ENCODE measurements at regions not wholly inside any gene's neighbourhood (a gene's known extent, or its start where the extent isn't known, plus 50 kb on each side); places are given as distances from the start of the nearest gene placed in this dataset.
"Not testable (repeated sequence)": the region's sequence is repeated elsewhere in the genome, so short reads cannot be mapped to it uniquely, and the experiment has no call there.

DNA sequence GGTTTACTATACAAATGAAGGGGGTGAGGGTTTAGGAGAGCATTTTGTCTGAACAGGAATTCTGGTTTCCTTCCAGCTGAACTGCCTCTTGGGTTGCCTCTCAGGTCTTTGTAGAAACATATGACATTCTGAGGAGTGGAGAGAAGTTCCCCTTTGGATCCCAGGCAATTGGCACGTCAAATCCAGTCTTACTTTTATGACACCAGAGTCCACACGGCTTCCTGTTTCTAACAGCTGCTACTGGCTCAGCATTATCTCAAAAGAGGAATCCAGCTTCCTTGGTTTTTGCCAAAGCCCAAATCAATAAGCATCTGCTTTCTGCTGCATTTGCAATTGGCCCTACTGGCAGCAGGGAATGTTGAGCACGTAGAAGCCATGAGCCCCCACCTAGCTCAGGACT is 97.6 kb upstream of the FAM20A start:
- no peak for DNase-seq

DNA sequence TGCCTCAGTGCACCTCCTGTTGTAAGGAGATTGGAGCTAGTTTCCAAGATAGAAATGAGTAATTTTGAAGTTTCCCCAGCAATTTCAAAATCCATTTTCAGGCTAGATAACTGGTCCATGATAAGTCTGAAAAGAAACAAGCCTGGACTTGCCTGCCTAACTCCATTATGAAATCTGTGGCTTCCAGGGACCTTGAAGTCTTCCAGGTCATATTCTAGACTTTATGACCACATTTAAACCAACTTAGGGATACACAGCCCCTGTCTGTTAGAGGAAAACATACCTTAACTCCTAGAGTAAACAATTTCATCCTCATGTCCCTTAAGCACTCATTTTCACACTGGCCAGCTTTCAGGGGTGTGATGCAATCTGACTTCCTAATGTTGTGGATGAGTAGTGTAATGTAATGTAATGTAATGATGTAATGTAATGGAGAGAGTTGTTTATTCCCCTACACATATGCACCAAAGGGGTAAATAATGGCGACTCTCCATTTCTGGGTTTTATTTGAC is 96.7 kb upstream of the FAM20A start:
- DNase-seq, result no peak

- no peak for DNase-seq
These were observed 94.5 kb upstream of the FAM20A start for GRCh38 chr17:68695659-68696058.

- DNase-seq, result no peak
These were observed 93.8 kb upstream of the FAM20A start for GRCh38 chr17:68694791-68695485.

DNA sequence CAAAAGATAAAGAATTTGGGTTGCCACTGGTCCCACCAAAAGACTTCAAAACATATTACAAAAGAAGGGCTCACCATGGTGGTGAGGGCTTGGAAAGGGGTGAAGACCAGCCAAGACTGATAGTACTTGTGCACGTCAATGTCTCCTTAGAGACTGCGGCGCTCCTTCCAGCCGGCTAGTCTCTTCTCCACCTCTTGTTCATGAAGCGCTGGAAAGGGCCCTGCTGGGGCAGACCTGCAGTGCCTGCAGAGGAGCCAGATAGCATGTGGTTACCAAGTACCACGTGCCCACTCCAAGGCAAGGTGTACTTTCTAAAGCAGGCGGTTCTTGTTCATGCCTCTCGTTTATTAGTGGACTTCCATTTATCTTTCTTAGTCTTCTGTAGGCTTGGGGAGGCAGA is 92.7 kb upstream of the FAM20A start:
- DNase-seq, result no peak

- no peak for DNase-seq
These were observed 92.3 kb upstream of the FAM20A start for GRCh38 chr17:68693466-68693865.

- no peak for DNase-seq
These were observed 85.2 kb upstream of the FAM20A start for GRCh38 chr17:68686108-68686988.

GRCh38 chr17:68684949-68685357 is 83.8 kb upstream of the FAM20A start:
- no peak for DNase-seq

DNA sequence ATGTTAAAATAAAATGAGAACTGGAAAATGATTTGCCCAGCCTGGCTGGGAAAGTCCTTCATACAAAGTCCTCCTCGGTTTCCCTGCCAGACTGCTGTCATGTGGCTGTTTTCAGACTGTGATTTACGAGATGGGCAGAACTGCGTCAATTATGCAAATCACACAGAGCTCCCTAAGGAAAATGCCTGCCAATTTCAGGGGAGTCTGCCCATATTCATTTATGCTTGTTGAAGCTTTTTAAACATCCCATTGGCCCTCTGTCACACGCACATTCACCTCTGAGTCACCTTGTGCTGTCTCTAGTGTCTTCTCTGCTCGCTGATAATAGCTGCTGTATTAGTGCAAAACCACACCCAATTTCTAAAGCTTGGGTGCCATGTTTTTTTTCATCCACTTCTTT is 81.7 kb upstream of the FAM20A start:
- DNase-seq, result no peak

DNA sequence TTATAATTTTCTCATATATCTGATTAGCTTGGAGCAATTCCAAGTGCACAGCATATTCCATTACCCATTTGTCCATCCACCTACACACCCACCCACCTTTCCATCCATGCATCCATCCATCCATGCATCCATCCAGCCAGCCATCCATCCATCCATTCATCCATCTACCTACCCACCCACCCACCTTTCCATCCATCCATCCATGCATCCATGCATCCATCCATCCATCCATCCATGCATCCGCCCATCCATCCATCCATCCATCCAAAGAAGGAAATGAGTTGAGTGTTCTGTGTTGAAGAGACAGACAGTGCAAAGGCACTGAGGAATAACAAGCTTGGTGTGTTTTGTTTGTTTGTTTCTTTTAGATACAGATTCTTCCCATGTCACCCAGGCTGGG is 78.7 kb upstream of the FAM20A start:
- DNase-seq, result no peak

DNA sequence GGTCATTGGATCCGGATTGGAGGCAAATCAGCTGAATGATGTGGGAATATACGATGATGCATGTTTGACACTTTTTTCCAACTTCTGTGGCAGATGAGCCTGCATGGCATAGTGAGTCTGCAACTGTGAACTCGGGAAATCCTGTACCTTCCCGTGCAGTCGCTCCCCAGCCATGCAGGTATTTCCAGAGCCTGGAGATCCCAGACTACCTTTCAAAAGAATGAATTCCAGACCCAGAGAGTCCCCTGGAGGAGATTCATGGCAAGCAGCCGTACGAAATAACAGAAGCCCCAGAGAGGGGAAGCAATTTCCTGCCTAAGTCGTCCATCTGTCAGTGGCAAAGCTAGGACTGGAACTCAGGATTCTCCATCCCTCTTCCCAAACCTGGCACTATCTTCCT is 75.7 kb upstream of the FAM20A start:
- DNase-seq, result no peak

DNA sequence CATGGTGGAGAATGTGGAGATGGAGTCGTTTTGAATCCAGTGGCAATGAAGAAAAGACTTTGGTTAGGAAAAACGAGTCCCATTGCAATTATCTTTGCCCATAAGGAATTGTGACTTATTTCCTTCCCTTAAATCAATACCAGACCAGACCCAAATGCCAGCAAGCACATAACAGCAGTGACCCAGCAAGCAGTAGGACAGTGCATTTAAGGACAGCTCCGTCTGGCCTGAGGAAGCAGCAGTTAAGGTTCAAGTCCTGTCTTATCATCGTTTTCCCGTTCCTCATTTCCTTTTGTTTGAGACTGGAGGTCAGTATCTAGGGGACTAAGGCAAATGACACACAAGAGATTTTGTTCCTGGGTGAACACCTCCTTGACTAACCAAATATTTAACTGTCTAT is 74.6 kb upstream of the FAM20A start:
- no peak for DNase-seq

DNA sequence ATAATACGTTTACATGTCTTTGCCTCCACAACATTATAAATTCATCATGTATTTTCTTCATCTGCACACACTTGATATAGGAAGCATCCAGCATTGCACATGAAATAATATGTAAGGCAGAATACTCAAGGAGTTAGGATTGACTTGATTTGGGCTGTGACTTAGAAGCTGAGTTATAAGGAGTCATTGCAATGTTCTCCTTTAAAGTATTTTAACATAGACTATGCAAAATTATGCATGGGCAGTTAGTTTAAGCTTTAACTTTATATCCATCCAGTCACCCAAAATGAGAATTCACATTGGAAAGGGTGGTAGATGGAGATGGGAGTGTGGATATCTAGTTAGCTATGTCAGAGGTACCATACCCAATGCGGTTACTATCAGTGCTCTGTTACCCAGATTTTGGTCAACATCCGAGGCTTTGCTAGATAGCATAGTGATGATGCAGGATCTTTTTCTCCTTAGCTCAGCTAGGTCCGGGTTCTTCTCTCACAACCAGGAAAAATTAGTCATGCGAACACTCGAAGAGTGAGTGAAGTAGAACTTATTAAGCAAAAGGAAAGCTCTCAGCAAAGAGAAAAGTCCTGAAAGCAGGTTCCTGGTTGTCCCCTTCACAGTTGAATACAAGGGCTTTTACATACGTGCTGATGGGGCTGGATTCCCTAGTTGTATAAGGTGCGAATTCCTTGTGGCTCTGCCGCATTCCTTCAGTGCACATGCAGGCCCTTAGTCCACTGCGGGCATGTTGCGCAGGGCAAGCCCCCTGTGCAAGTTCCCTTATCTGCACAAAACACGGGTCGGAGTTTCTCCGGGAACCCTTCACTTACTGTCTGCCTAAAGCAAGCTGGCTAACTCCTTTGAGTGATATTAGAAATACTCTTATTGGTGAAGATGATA is 73.1 kb upstream of the FAM20A start:
- no peak for DNase-seq

GRCh38 chr17:68670967-68671693 is 70.0 kb upstream of the FAM20A start:
- DNase-seq, result no peak

DNA sequence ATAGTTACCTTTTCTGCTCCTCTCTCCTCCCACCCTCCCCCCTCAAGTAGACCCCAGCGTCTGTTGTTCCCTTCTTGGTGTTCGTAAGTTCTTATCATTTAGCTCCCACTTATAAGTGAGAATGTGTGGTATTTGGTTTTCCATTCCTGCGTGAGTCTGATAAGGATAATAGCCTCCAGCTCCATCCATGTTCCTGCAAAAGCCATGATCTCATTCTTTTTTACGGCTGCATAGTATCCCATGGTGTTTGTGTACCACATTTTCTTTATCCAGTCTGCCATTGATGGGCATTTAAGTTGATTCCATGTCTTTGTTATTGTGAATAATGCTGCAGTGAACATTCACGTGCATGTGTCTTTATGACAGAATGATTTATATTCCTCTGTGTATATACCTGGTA is 65.3 kb upstream of the FAM20A start:
- DNase-seq, result not testable (repeated sequence)

GRCh38 chr17:68665373-68665772 is 64.2 kb upstream of the FAM20A start:
- DNase-seq, result no peak

DNA sequence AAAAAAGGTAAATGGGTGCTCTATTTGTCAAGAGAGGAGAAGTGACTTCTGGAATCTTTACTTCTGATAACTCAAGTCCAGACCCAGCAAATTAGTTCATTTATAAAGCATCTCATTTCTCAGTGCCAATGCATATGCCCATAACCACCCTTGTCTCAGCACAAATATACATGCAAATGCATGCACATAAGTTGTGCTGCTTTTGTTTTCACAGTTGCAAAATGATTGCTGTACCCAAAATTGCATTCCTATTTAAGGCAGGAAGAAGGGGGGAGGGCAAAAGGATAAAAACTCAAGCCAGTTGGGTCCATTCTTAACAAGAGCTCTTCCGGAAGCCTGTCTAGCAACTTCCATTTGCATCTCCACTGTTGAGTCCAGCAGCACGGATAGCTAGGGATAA is 61.3 kb upstream of the FAM20A start:
- DNase-seq, result no peak

DNA sequence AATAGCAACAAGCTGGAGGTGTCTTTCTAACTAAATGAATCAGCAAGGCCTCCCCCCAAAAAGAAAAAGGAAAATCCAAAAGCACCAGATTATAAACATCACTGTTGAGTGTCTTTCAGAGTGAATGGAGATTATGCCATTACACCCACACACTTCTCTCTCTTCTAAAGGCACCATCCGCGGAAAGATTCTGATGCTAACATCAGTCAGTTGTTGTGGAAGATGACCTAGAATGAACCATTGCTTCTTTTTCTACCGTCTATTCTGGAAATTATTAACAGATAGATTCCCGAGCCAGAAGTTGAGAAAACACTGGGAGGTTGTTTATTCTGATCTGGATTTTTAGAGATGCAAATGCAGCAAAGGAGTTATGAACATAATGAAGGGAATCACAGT is 60.9 kb upstream of the FAM20A start:
- DNase-seq, result no peak

- DNase-seq, result no peak
These were observed 60.3 kb upstream of the FAM20A start for GRCh38 chr17:68661265-68662036.

DNA sequence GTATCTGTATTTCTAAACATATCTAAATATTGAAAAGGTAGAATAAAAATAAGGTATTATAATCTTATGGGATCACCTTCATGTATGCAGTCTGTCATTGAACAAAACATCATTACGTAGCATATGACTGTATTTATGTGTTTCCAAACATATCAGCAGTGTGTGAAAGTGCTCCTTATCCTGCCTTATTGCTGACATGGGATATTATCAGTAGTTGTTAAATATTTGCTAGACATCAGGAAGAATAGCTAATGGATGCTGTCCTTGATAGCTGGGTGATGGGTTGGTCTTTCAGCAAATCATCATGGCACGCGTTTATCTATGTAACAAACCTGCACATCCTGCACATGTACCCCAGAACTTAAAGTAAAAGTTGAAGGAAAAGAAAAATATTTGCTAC is 59.1 kb upstream of the FAM20A start:
- DNase-seq, result no peak

DNA sequence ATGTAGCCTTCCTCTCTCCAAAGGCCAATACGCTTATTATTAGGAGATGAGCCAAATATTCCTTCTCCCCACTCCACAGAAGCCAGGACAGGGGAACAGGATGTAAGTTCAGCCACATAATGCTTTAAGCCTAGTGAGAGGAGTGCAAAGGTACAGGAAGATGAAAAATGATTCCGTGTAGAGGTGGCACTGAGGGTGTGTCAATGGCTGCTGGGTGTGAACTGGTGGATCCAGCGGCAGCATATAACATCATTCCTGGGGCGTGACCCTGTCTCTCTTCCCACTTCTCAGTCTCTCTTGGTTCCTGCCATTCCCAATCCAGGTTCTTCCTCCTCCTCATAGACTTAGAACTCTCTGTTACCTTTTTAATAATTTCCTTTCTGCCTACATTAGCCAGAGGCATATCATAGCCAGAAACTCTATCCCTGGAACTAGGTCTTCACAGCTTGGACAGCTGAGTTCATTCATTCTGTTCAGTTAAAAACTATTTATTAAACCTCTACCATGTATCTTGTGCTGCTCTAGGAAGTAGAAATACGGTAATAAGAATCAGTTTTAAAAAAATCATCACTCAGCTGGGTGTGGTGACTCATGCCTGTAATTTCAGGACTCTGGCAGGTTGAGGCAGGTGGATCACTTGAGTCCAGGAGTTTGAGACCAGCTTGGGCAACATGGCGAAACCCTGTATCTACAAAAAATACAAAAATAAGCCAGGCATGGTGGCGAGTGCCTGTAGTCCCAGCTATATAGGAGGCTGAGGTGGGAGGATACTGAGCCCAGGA is 58.0 kb upstream of the FAM20A start:
- DNase-seq, result no peak

All from CD4-positive, alpha-beta T cell treated with Interleukin-17A for 4 hours (primary cell).